Parathyroid adenoma (tissue), 2 donors: ENCODE measurements at regions not wholly inside any gene's neighbourhood (a gene's known extent, or its start where the extent isn't known, plus 50 kb on each side); places are given as distances from the start of the nearest gene placed in this dataset.

Experiments
- H2AFZ ChIP-seq: fragments of 300-600 bp; sonication (generic); one replicate; pipeline ENCODE4 v1.7.0; 2017; ENCODE audit warnings: antibody characterized with exemption, mild to moderate bottlenecking
- H3K27ac ChIP-seq: fragments of 300-600 bp; sonication (generic); one replicate; pipeline ENCODE4 v1.7.0; 2017
- H3K27me3 ChIP-seq: fragments of 300-600 bp; sonication (generic); one replicate; pipeline ENCODE4 v1.7.0; 2017; ENCODE audit warnings: low read length; ENCODE audit not compliant: control insufficient read depth, insufficient read depth
- H3K36me3 ChIP-seq: fragments of 300-600 bp; sonication (generic); one replicate; pipeline ENCODE4 v1.7.0; 2017; ENCODE audit warnings: low read length; ENCODE audit not compliant: control insufficient read depth, insufficient read depth
- H3K4me1 ChIP-seq: fragments of 300-600 bp; sonication (generic); one replicate; pipeline ENCODE4 v1.7.0; 2017; ENCODE audit warnings: control low read depth
- H3K4me2 ChIP-seq: fragments of 300-600 bp; sonication (generic); one replicate; pipeline ENCODE4 v1.7.0; 2017; ENCODE audit warnings: low read length
- H3K4me3 ChIP-seq: fragments of 300-600 bp; sonication (generic); one replicate; pipeline ENCODE4 v1.7.0; 2017; ENCODE audit warnings: low read depth, low read length
- H3K79me2 ChIP-seq: fragments of 300-600 bp; sonication (generic); one replicate; pipeline ENCODE4 v1.7.0; 2017; ENCODE audit warnings: control low read depth
- H3K9ac ChIP-seq: fragments of 300-600 bp; sonication (generic); one replicate; pipeline ENCODE4 v1.7.0; 2017; ENCODE audit warnings: mild to moderate bottlenecking
- H3K9me3 ChIP-seq: fragments of 300-600 bp; sonication (generic); one replicate; pipeline ENCODE4 v1.7.0; 2017; ENCODE audit warnings: low read length; ENCODE audit not compliant: control insufficient read depth
- TF ChIP-seq, protein P1 (sequence below): fragments of 300-600 bp; sonication (generic); IDR thresholded peaks from one replicate; pipeline ENCODE4 v1.7.0; 2017; ENCODE audit warnings: antibody characterized with exemption, mild to moderate bottlenecking
- donor health status: primary hyperparathyroidism.

GRCh38 chr15:45858491-45858890, 223.7 kb downstream of the SQOR start:
- Histone ChIP-seq H3K9ac (no peak overlapping the region), H3K27ac (no peak overlapping the region), H3K4me2 (no peak overlapping the region), H3K79me2 (no peaks in the 10 kb centered on the region), H2AFZ (no peak overlapping the region), H3K4me3 (no peak overlapping the region), H3K27me3 (no peaks in the 10 kb centered on the region), H3K9me3 (no peaks in the 10 kb centered on the region), H3K4me1 (no peaks in the 10 kb centered on the region), H3K36me3 (no peaks in the 10 kb centered on the region)
- TF ChIP-seq, protein P1, sequence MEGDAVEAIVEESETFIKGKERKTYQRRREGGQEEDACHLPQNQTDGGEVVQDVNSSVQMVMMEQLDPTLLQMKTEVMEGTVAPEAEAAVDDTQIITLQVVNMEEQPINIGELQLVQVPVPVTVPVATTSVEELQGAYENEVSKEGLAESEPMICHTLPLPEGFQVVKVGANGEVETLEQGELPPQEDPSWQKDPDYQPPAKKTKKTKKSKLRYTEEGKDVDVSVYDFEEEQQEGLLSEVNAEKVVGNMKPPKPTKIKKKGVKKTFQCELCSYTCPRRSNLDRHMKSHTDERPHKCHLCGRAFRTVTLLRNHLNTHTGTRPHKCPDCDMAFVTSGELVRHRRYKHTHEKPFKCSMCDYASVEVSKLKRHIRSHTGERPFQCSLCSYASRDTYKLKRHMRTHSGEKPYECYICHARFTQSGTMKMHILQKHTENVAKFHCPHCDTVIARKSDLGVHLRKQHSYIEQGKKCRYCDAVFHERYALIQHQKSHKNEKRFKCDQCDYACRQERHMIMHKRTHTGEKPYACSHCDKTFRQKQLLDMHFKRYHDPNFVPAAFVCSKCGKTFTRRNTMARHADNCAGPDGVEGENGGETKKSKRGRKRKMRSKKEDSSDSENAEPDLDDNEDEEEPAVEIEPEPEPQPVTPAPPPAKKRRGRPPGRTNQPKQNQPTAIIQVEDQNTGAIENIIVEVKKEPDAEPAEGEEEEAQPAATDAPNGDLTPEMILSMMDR: no peak

- Histone ChIP-seq H3K27me3 (no peaks in the 10 kb centered on the region), H3K9me3 (no peaks in the 10 kb centered on the region), H3K4me3 (no peak overlapping the region), H2AFZ (no peak overlapping the region), H3K36me3 (no peaks in the 10 kb centered on the region), H3K27ac (no peak overlapping the region), H3K9ac (no peak overlapping the region), H3K4me1 (no peaks in the 10 kb centered on the region), H3K79me2 (no peaks in the 10 kb centered on the region), H3K4me2 (no peak overlapping the region)
- TF ChIP-seq, protein P1: no peak
Observed at GRCh38 chr15:45862034-45862433, 227.2 kb downstream of the SQOR start.

GRCh38 chr15:45863881-45864580, 229.2 kb downstream of the SQOR start:
- Histone ChIP-seq H2AFZ (no peak overlapping the region), H3K4me1 (no peaks in the 10 kb centered on the region), H3K36me3 (no peaks in the 10 kb centered on the region), H3K9me3 (no peaks in the 10 kb centered on the region), H3K79me2 (no peaks in the 10 kb centered on the region), H3K4me3 (no peak overlapping the region), H3K9ac (no peak overlapping the region), H3K4me2 (no peak overlapping the region), H3K27ac (no peak overlapping the region), H3K27me3 (no peaks in the 10 kb centered on the region)
- TF ChIP-seq, protein P1: no peak

DNA sequence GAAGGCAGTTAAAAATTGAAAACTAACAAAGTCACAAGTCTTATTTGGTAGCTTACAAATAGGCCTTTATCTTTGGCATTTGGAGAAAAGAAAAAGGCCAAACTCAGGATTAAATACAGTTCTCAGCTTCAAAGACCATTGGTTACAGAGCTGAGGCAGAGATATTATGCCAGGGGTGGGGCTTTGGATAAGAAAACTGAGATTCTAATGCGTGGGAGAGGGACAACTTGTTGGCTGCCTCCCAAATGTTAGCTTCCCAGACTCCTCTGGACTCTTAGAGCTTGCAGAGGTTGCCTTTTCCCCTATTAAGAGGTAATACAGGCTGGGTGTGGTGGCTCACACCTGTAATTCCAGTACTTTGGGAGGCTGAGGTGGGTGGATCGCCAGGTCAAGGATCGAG, 231.8 kb downstream of the SQOR start:
- Histone ChIP-seq H2AFZ (no peak overlapping the region), H3K4me2 (no peak overlapping the region), H3K79me2 (no peaks in the 10 kb centered on the region), H3K36me3 (no peaks in the 10 kb centered on the region), H3K27me3 (no peaks in the 10 kb centered on the region), H3K4me1 (no peaks in the 10 kb centered on the region), H3K9me3 (no peaks in the 10 kb centered on the region), H3K4me3 (no peak overlapping the region), H3K27ac (no peak overlapping the region), H3K9ac (no peak overlapping the region)
- TF ChIP-seq, protein P1: no peak

- TF ChIP-seq, protein P1: no peak
- Histone ChIP-seq H3K36me3 (no peaks in the 10 kb centered on the region), H3K4me1 (no peaks in the 10 kb centered on the region), H3K9ac (no peak overlapping the region), H3K27ac (no peak overlapping the region), H2AFZ (no peak overlapping the region), H3K27me3 (no peaks in the 10 kb centered on the region), H3K4me3 (no peak overlapping the region), H3K79me2 (no peaks in the 10 kb centered on the region), H3K9me3 (no peaks in the 10 kb centered on the region), H3K4me2 (no peak overlapping the region)
Observed at GRCh38 chr15:45867281-45867680, 232.5 kb downstream of the SQOR start.
